Fibroblast of upper back skin (primary cell): ENCODE measurements at regions not wholly inside any gene's neighbourhood (a gene's known extent, or its start where the extent isn't known, plus 50 kb on each side); places are given as distances from the start of the nearest gene placed in this dataset.

Experiments
- DNase-seq: peaks from one replicate; pipeline ENCODE4 v3.0.0-alpha.2; 2013

DNA sequence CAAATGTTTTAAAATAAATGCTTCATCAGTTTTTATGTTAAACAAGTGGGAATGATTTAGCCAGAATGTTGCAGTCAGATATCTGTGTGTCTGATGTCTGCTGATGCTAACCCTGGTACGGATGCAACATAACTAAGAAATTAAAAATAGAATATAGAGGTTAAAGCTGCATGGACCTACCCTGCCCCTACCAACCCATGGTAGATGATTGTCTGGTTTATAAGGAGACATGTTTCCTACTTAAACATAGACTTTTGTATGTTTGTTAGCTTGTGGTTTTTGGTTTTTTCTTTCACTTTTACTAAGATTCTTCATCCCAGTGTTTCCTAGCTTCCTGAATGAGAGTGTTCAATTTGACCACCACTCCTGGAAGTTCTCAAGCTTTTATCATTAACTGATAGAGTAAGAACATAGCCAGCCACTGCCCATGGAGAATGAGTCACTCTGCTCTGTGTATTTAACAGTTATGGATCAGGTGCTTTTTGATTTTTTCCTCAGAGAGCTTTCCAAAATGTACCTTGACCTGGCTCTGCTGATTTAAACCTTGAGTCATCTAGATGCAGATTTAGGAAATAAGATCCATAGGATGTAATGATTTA is 70.7 kb upstream of the VEPH1 start:
- DNase-seq: no peak

DNA sequence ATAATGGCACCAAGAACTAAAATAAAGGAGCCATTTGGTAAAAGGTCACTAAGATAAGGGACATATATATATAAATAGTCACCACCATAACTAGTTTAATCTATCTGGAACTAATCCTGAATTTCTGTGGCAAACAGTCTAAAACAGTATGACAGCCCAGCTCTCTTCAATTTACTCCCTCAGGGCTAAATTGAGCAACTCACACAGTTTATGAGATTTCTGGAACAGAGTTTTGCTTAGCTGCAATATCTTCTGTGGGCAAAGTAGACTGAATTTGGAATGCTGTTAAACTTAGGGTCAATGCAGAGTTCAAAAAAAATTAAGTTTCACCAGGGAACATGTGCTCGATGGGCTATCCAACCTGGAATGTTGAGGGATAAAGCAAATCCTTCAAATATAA is 70.1 kb upstream of the VEPH1 start:
- peak; percentile 22 for DNase-seq

DNA sequence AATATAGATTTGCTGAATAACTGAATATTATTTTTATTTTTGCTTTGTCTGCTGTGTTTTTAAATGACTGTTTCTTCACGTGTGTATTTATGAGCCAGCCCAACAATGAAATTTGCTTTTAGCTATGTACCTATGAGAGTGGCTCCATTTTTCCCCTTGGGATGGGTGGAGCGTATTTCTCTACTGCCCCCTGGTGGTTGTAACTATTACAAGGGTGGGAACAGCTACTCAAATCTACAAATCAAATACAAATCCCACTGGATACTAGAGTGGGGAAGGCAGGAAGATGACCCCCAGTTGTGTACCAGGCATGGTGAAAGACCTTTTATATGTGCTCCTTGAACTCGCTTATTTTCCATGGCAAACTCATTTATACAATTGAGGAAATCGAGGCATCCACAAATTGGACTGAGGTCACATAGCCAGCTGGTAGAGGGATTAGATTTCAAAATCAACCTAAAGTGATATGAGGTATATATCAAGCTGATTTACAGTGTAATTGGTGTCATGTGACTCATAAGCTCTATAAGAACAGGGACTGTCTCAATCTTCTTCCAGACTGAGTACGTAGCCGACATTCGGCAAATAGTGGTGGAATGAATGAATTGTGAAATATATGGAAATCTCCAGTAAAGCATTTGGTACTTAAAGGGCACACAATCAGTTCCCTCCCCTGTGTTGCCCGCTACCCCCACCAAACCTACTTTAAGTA is 69.5 kb upstream of the VEPH1 start:
- DNase-seq: peak; percentile 65

DNA sequence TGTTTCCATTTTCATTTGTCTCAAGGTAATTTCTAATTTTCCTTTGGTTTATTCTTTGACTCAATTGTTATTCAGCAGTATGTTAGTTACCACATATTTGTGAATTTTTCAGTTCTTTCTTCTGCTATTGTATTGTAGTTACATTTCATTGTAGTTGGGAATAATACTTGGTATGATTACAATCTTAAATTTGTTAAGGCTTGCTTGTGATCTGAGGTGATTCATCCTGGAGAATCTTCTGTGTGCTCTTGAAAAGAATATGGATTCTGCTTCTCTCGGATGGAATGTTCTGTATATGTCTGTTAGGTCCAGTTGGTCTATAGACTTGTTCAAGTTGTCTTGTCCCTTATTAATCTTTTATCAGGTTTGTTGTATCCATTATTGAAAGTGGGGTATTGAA is 63.4 kb upstream of the VEPH1 start:
- no peak for DNase-seq

DNA sequence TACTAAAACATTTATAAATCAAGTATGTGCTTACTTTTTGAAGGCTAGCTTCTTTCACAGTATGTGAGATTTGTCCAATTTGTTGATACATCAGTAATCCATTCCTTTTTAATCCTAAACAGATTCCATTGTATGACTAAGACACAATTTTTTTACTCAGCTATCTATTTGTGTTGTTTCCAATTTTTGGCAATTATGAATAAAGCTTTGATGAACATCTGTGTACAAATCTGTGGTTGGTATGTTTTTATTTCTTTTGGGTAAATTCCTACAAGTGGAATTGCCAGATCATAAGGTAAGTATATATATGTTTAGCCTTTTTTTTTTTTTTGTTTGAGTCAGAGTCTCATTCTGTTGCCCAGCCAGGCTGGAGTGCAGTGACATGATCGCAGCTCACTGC is 56.2 kb upstream of the VEPH1 start:
- peak; percentile 13 for DNase-seq
